OCI-LY7 (cell line): ENCODE measurements at regions not wholly inside any gene's neighbourhood (a gene's known extent, or its start where the extent isn't known, plus 50 kb on each side); places are given as distances from the start of the nearest gene placed in this dataset.

Experiments used
- BruUV-seq: library from RNA; stranded (reverse); fragments of 400-500 nt; replicated peaks from 2 replicates; lab custom pipeline; 2021; lab: Mats Ljungman, UMichigan
- CTCF ChIA-PET: fragments of 300-600 bp; sonication (Branson Sonifier 250); formaldehyde crosslinking; loops from one replicate; lab custom pipeline; 2022; ENCODE audit warnings: antibody characterized with exemption; ENCODE audit not compliant: unreplicated experiment; lab: Charles Lee
- POLR2A ChIA-PET: fragments of 300-600 bp; sonication (Branson Sonifier 250); formaldehyde crosslinking; loops from one replicate; lab custom pipeline; 2022; ENCODE audit warnings: antibody characterized with exemption; lab: Charles Lee
- DNase-seq: peaks from one replicate; pipeline ENCODE4 v3.0.0-alpha.2; 2015; ENCODE audit warnings: low spot score
- H2AFZ ChIP-seq: fragments of 200-600 bp; sonication (generic), shearing (Covaris generic); 2 replicates; pipeline ENCODE4 v1.6.1; 2014; ENCODE audit warnings: mild to moderate bottlenecking, antibody characterized with exemption, low read length, moderate library complexity
- H3K27ac ChIP-seq: fragments of 200-600 bp; sonication (generic); 2 replicates; pipeline ENCODE4 v1.5.1; 2014; ENCODE audit warnings: mixed run types, low read depth, mild to moderate bottlenecking, moderate library complexity, low read length, inconsistent platforms; ENCODE audit not compliant: poor library complexity, severe bottlenecking
- H3K36me3 ChIP-seq: fragments of 200-600 bp; sonication (generic); 2 replicates; pipeline ENCODE4 v1.6.1; 2014; ENCODE audit warnings: mild to moderate bottlenecking, antibody characterized with exemption, low read length, moderate library complexity, mixed read lengths; ENCODE audit not compliant: insufficient read depth
- H3K4me1 ChIP-seq: fragments of 200-600 bp; sonication (generic); 2 replicates; pipeline ENCODE4 v1.5.1; 2014; ENCODE audit warnings: mild to moderate bottlenecking, low read length; ENCODE audit not compliant: insufficient read depth, poor library complexity, severe bottlenecking
- H3K4me2 ChIP-seq: fragments of 200-600 bp; sonication (generic); 2 replicates; pipeline ENCODE4 v1.6.1; 2014; ENCODE audit warnings: mild to moderate bottlenecking, low read length
- H3K4me3 ChIP-seq: fragments of 200-600 bp; sonication (generic); 2 replicates; pipeline ENCODE4 v1.5.1; 2014; ENCODE audit warnings: mild to moderate bottlenecking, low read depth, low read length; ENCODE audit not compliant: poor library complexity, severe bottlenecking
- H3K79me2 ChIP-seq: fragments of 200-600 bp; sonication (generic); 2 replicates; pipeline ENCODE4 v1.6.1; 2016; ENCODE audit warnings: low read depth, mild to moderate bottlenecking, low read length, moderate library complexity, mixed read lengths; ENCODE audit not compliant: insufficient read depth
- H3K9me2 ChIP-seq: fragments of 200-600 bp; sonication (generic); 2 replicates; pipeline ENCODE4 v1.6.1; 2016; ENCODE audit warnings: mild to moderate bottlenecking, low read length, mixed read lengths; ENCODE audit not compliant: insufficient read depth
- H3K9me3 ChIP-seq: fragments of 200-600 bp; sonication (generic); 2 replicates; pipeline ENCODE4 v1.6.1; 2014; ENCODE audit warnings: mild to moderate bottlenecking, mixed run types, low read length, mixed read lengths
- H4K20me1 ChIP-seq: fragments of 200-600 bp; sonication (generic); 2 replicates; pipeline ENCODE4 v1.6.1; 2014; ENCODE audit warnings: mild to moderate bottlenecking, antibody characterized with exemption, low read length, moderate library complexity, mixed read lengths; ENCODE audit not compliant: insufficient read depth
- EZH2phosphoT487 ChIP-seq: fragments of 200-600 bp; sonication (generic); IDR thresholded peaks from 2 replicates; pipeline ENCODE4 v1.6.1; 2018; ENCODE audit warnings: low read depth, borderline replicate concordance, mild to moderate bottlenecking, mixed run types, antibody characterized with exemption, low read length, moderate library complexity, mixed read lengths
- intact Hi-C: fragments of 100-400 bp; cut with micrococcal nuclease; formaldehyde crosslinking; loops from one replicate; pipeline ENCODE4 v1.10.0; 2022; ENCODE audit not compliant: unreplicated experiment
- TF ChIP-seq, protein P1 (sequence below): fragments of 200-600 bp; sonication (generic); conservative IDR thresholded peaks from 2 replicates; pipeline ENCODE4 v1.5.1; 2014; ENCODE audit warnings: mild to moderate bottlenecking, antibody characterized with exemption, low read length, moderate library complexity, mixed read lengths

DNA sequence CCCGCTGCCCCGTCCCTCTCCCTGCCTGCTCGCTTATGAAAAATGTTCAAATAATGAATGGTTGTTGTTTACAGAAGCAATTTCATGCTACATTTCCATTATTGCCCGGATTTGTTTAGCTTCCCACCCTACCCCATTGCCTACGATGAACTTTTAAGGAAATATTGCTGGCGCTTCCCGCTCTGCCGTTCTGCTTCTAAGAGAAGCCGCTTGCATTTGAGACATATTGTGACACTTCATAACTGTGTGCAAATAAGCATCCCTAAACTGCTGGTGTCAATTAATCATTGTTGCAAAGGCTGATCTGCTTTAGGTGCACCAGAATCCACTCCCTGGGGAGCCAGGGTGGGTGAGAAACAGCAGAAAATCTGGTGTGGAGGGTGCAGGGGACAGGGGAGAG is 52.3 kb upstream of the LMO1 start:
- intact Hi-C loops, result no loop called here
- POLR2A ChIA-PET, result no interaction called here

DNA sequence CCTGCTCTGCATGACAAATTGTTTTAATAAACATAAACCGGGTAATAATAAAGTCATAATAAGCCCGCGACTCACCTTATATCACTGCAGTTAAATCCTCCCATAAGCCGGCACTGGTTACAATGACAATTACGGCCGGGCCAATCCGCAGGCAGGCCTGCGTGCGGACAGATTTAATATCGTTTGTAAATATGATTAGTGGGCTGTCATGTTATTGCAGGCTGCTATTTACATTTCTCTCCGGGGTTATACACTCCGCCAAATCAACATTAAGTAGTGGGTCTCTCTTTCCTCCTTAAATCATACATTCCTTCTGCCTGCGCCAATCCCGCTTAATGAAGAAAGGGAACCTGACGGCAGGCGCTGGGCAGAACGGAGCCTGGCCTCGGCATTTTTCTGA is 51.8 kb upstream of the LMO1 start:
- intact Hi-C loops, result no loop called here

More for the DNA sequence above, 52.3 kb upstream of the LMO1 start:
- no peaks in the 10 kb centered on the region for H3K4me1 ChIP-seq
- no peak for DNase-seq
- no peaks in the 10 kb centered on the region for H3K36me3 ChIP-seq
- no peak overlapping the region for H3K4me3 ChIP-seq
- H3K4me2 ChIP-seq, result no peak overlapping the region
- no peaks in the 10 kb centered on the region for H3K79me2 ChIP-seq
- H2AFZ ChIP-seq, result no peak overlapping the region
- H3K9me3 ChIP-seq, result no peaks in the 10 kb centered on the region
- no peaks in the 10 kb centered on the region for H4K20me1 ChIP-seq
- H3K27ac ChIP-seq, result no peak overlapping the region
- CTCF ChIA-PET, result no interaction called here
- no TSS peak for BruUV-seq
- TF ChIP-seq, protein P1, sequence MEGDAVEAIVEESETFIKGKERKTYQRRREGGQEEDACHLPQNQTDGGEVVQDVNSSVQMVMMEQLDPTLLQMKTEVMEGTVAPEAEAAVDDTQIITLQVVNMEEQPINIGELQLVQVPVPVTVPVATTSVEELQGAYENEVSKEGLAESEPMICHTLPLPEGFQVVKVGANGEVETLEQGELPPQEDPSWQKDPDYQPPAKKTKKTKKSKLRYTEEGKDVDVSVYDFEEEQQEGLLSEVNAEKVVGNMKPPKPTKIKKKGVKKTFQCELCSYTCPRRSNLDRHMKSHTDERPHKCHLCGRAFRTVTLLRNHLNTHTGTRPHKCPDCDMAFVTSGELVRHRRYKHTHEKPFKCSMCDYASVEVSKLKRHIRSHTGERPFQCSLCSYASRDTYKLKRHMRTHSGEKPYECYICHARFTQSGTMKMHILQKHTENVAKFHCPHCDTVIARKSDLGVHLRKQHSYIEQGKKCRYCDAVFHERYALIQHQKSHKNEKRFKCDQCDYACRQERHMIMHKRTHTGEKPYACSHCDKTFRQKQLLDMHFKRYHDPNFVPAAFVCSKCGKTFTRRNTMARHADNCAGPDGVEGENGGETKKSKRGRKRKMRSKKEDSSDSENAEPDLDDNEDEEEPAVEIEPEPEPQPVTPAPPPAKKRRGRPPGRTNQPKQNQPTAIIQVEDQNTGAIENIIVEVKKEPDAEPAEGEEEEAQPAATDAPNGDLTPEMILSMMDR, result no peak
- TF ChIP-seq EZH2phosphoT487, result no peak
- H3K9me2 ChIP-seq, result no peaks in the 10 kb centered on the region

DNA sequence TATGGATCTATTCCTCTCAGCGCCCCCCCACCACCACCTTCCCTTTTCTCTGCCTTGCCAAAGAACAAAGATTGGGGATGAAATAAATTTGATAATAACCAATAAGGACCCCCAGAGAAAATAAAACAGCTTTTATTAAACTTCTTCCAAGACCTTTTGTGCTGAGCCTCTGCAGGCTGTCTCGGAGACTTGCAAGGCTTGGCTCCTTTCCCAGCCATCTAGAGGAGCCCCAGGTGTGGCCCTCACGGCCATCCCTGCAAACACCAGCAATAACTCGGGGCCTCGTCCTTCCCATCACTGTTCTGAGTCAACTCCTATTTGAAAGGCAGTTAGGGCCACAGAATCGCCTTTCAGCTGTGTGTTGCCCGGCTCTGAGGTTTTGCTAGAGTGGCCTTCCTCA is 51.2 kb upstream of the LMO1 start:
- ChIA-PET POLR2A (no interaction called here), CTCF (interaction anchor here (0.5 kb wide), 1 partner anchor 649 kb away, joined by 3 read pairs; the partner anchor contains the start of gene TMEM9B)
- Histone ChIP-seq H3K4me1 (no peaks in the 10 kb centered on the region), H3K4me2 (no peak overlapping the region), H3K4me3 (no peak overlapping the region), H2AFZ (no peak overlapping the region), H3K79me2 (no peaks in the 10 kb centered on the region), H3K9me2 (no peaks in the 10 kb centered on the region), H3K36me3 (no peaks in the 10 kb centered on the region), H3K27ac (no peak overlapping the region), H4K20me1 (no peaks in the 10 kb centered on the region), H3K9me3 (no peaks in the 10 kb centered on the region)
- TF ChIP-seq, protein P1, result no peak
- TF ChIP-seq EZH2phosphoT487, result no peak
- intact Hi-C loops, result no loop called here
- BruUV-seq, result no TSS peak
- no peak for DNase-seq

More for the DNA sequence above, 51.8 kb upstream of the LMO1 start:
- no peak for DNase-seq
- ChIA-PET POLR2A (no interaction called here), CTCF (no interaction called here)
- H3K9me3 ChIP-seq, result no peaks in the 10 kb centered on the region
- H3K9me2 ChIP-seq, result no peaks in the 10 kb centered on the region
- no peaks in the 10 kb centered on the region for H3K79me2 ChIP-seq
- H3K4me2 ChIP-seq, result no peak overlapping the region
- no TSS peak for BruUV-seq
- TF ChIP-seq, protein P1, result no peak
- TF ChIP-seq EZH2phosphoT487, result no peak
- no peaks in the 10 kb centered on the region for H4K20me1 ChIP-seq
- no peak overlapping the region for H3K27ac ChIP-seq
- H2AFZ ChIP-seq, result no peak overlapping the region
- H3K36me3 ChIP-seq, result no peaks in the 10 kb centered on the region
- no peak overlapping the region for H3K4me3 ChIP-seq
- H3K4me1 ChIP-seq, result no peaks in the 10 kb centered on the region
